ENCODE measurements at regions not wholly inside any gene's neighbourhood (a gene's known extent, or its start where the extent isn't known, plus 50 kb on each side); places are given as distances from the start of the nearest gene placed in this dataset.

DNA sequence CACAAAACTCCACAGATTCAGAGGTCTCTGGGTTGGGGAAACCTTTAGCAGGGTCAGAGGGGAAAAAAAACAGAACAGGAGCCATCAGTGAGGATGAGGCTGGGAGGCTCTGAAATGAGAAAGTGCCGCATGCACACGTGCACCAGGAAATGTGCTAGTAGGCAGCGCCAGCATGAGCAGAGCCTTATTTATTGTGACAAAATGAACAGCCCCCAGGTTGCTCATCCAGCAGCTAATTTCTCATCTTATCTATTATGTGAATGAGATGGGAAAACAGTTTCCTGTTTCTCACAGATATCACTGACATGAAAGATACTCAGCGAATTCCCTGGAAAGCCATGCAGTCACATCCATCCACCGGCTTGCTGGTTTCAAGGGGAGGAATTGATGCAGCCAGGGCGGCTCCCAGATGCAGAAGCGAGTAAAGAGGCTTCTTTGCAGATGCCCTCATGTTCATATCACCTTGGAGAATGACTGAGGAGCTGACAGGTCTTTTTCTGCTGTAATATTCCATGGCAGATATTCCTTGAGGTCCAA is 176.1 kb downstream of the MBOAT1 start:
- H2BK120ac ChIP-seq (ENCODE audit: insufficient read depth, low read length, poor library complexity): no peak overlapping the region

GRCh38 chr6:20038410-20039204 is 173.7 kb downstream of the MBOAT1 start:
- Histone ChIP-seq H2AK5ac (ENCODE audit: low read length) (no peak overlapping the region), H3K4ac (ENCODE audit: low read depth, low read length) (no peak overlapping the region), H4K8ac (ENCODE audit: low read depth, low read length) (no peak overlapping the region), H3K79me2 (ENCODE audit: control insufficient read depth, insufficient read depth, low read length, poor library complexity) (no peaks in the 10 kb centered on the region), H3K27me3 (ENCODE audit: insufficient read depth, low read length) (no peaks in the 10 kb centered on the region), H4K91ac (ENCODE audit: low read depth, low read length) (no peak overlapping the region), H3K79me1 (ENCODE audit: low read length) (no peaks in the 10 kb centered on the region), H3K4me2 (ENCODE audit: low read length) (no peak overlapping the region), H3K4me1 (ENCODE audit: control insufficient read depth in 1 of 2, insufficient read depth in 2 of 2, low read length in 2 of 2) (no peaks in the 10 kb centered on the region), H3K27ac (ENCODE audit: low read depth, low read length) (no peak overlapping the region), H2BK12ac (ENCODE audit: low read length) (no peak overlapping the region), H3K18ac (ENCODE audit: low read length) (no peak overlapping the region), H3K36me3 (ENCODE audit: control insufficient read depth in 1 of 2, insufficient read depth in 2 of 2, low read length in 2 of 2) (no peaks in the 10 kb centered on the region), H3K9me3 (ENCODE audit: insufficient read depth, low read depth, low read length) (peaks cover 2% of the 10 kb centered on the region), H2AFZ (ENCODE audit: insufficient read depth, low read length, poor library complexity) (no peak overlapping the region), H3K14ac (ENCODE audit: low read length) (no peak overlapping the region), H3K4me3 (ENCODE audit: low read depth, low read length) (no peak overlapping the region), H3K9ac (ENCODE audit: low read length) (no peak overlapping the region), H2BK5ac (ENCODE audit: low read depth, low read length, poor library complexity) (no peak overlapping the region), H3K23ac (ENCODE audit: low read length) (no peak overlapping the region), H4K12ac (ENCODE audit: low read depth, low read length) (no peak overlapping the region), H2BK120ac (ENCODE audit: insufficient read depth, low read length, poor library complexity) (no peak overlapping the region)
- DNase-seq: peak in 1 of 2 donors; percentile 3
- WGBS (ENCODE audit: extremely low coverage, insufficient coverage, insufficient read length): no CpG with 5 or more reads among the region's 7 CpGs

More for the DNA sequence above, 176.1 kb downstream of the MBOAT1 start:
- no peaks in the 10 kb centered on the region for H3K36me3 ChIP-seq (ENCODE audit: control insufficient read depth in 1 of 2, insufficient read depth in 2 of 2, low read length in 2 of 2)
- H2AK5ac ChIP-seq (ENCODE audit: low read length): no peak overlapping the region
- H3K4me1 ChIP-seq (ENCODE audit: control insufficient read depth in 1 of 2, insufficient read depth in 2 of 2, low read length in 2 of 2): no peaks in the 10 kb centered on the region
- no peak overlapping the region for H2BK12ac ChIP-seq (ENCODE audit: low read length)
- no peak overlapping the region for H2AFZ ChIP-seq (ENCODE audit: insufficient read depth, low read length, poor library complexity)
- no peak overlapping the region for H4K91ac ChIP-seq (ENCODE audit: low read depth, low read length)
- H3K27me3 ChIP-seq (ENCODE audit: insufficient read depth, low read length): no peaks in the 10 kb centered on the region
- H3K4me2 ChIP-seq (ENCODE audit: low read length): no peak overlapping the region
- H3K4me3 ChIP-seq (ENCODE audit: low read depth, low read length): no peak overlapping the region
- no peak overlapping the region for H3K9ac ChIP-seq (ENCODE audit: low read length)
- H3K79me2 ChIP-seq (ENCODE audit: control insufficient read depth, insufficient read depth, low read length, poor library complexity): no peaks in the 10 kb centered on the region
- no peak overlapping the region for H3K14ac ChIP-seq (ENCODE audit: low read length)
- no peak overlapping the region for H2BK5ac ChIP-seq (ENCODE audit: low read depth, low read length, poor library complexity)
- DNase-seq: no peak
- no peak overlapping the region for H3K27ac ChIP-seq (ENCODE audit: low read depth, low read length)
- H3K9me3 ChIP-seq (ENCODE audit: insufficient read depth, low read depth, low read length): peaks cover 4% of the 10 kb centered on the region
- WGBS (ENCODE audit: extremely low coverage, insufficient coverage, insufficient read length): no CpG with 5 or more reads among the region's 7 CpGs
- H3K79me1 ChIP-seq (ENCODE audit: low read length): no peaks in the 10 kb centered on the region
- no peak overlapping the region for H3K4ac ChIP-seq (ENCODE audit: low read depth, low read length)
- no peak overlapping the region for H4K8ac ChIP-seq (ENCODE audit: low read depth, low read length)
- no peak overlapping the region for H4K12ac ChIP-seq (ENCODE audit: low read depth, low read length)
- no peak overlapping the region for H3K18ac ChIP-seq (ENCODE audit: low read length)
- H3K23ac ChIP-seq (ENCODE audit: low read length): no peak overlapping the region

GRCh38 chr6:20044883-20045282 is 167.4 kb downstream of the MBOAT1 start:
- Histone ChIP-seq H4K91ac (ENCODE audit: low read depth, low read length) (no peak overlapping the region), H2BK12ac (ENCODE audit: low read length) (no peak overlapping the region), H3K79me2 (ENCODE audit: control insufficient read depth, insufficient read depth, low read length, poor library complexity) (no peaks in the 10 kb centered on the region), H4K12ac (ENCODE audit: low read depth, low read length) (no peak overlapping the region), H3K36me3 (ENCODE audit: control insufficient read depth in 1 of 2, insufficient read depth in 2 of 2, low read length in 2 of 2) (no peaks in the 10 kb centered on the region), H3K14ac (ENCODE audit: low read length) (no peak overlapping the region), H4K8ac (ENCODE audit: low read depth, low read length) (no peak overlapping the region), H2BK5ac (ENCODE audit: low read depth, low read length, poor library complexity) (no peak overlapping the region), H2BK120ac (ENCODE audit: insufficient read depth, low read length, poor library complexity) (no peak overlapping the region), H3K4ac (ENCODE audit: low read depth, low read length) (no peak overlapping the region), H3K23ac (ENCODE audit: low read length) (no peak overlapping the region), H3K27ac (ENCODE audit: low read depth, low read length) (no peak overlapping the region), H2AFZ (ENCODE audit: insufficient read depth, low read length, poor library complexity) (no peak overlapping the region), H2AK5ac (ENCODE audit: low read length) (no peak overlapping the region), H3K9me3 (ENCODE audit: insufficient read depth, low read depth, low read length) (no peaks in the 10 kb centered on the region), H3K4me1 (ENCODE audit: control insufficient read depth in 1 of 2, insufficient read depth in 2 of 2, low read length in 2 of 2) (no peaks in the 10 kb centered on the region), H3K4me2 (ENCODE audit: low read length) (no peak overlapping the region), H3K18ac (ENCODE audit: low read length) (no peak overlapping the region), H3K27me3 (ENCODE audit: insufficient read depth, low read length) (no peaks in the 10 kb centered on the region), H3K9ac (ENCODE audit: low read length) (no peak overlapping the region), H3K79me1 (ENCODE audit: low read length) (no peaks in the 10 kb centered on the region), H3K4me3 (ENCODE audit: low read depth, low read length) (no peak overlapping the region)
- WGBS (ENCODE audit: extremely low coverage, insufficient coverage, insufficient read length): no CpG with 5 or more reads among the region's 1 CpG
- DNase-seq: no peak
